K562 (cell line): ENCODE measurements at regions not wholly inside any gene's neighbourhood (a gene's known extent, or its start where the extent isn't known, plus 50 kb on each side); places are given as distances from the start of the nearest gene placed in this dataset.
A peak's percentile ranks its signal among the peaks of the same experiment; 100 is the strongest.

Experiments used
- ATAC-seq: fragments of 200-7000 bp; cut with Tn5 transposase; 3 replicates; pipeline ENCODE4 v1.9.1; 2020; ENCODE audit warnings: moderate library complexity
- BruUV-seq: library from RNA; stranded (reverse); fragments of 400-500 nt; replicated peaks from 2 replicates; lab custom pipeline; 2021; lab: Mats Ljungman, UMichigan
- CTCF ChIA-PET: fragments of 300-600 bp; formaldehyde crosslinking; extraction: SDS; loops from one replicate; lab custom pipeline; 2021; ENCODE audit warnings: low intra/inter-chr PET ratio; lab: Yijun Ruan, JAX
- POLR2A ChIA-PET: fragments of 300-600, 350-650 bp; sonication (Branson Sonifier 250); formaldehyde crosslinking; extraction: SDS; loops from one replicate; lab custom pipeline; 2021; ENCODE audit warnings: antibody characterized with exemption, inconsistent platforms; lab: Yijun Ruan, JAX
- DNase-seq, 4 experiments: peaks; one replicate each; pipeline versions ENCODE4 v3.0.0 to v3.0.0-alpha.2; 2011 to 2018; ENCODE audit warnings: low spot score in 3 of 4, mixed read lengths in 3 of 4; ENCODE audit errors: extremely low read depth in 1 of 4
- FAIRE-seq: peaks from 2 replicates; lab custom pipeline; 2011; peaks lifted over from hg19 to GRCh38; lab: Jason Lieb, UNC
- H2AFZ ChIP-seq: 2 replicates; pipeline ENCODE4 v1.6.0; 2011; ENCODE audit warnings: low read depth, low read length, control low read depth, inconsistent platforms
- H3K27ac ChIP-seq: fragments of 200-600 bp; 3 replicates; pipeline ENCODE4 v1.8.0; 2011; ENCODE audit warnings: low read depth, mild to moderate bottlenecking, control low read depth, inconsistent platforms, low read length, moderate library complexity, mixed read lengths; ENCODE audit errors: extremely low read depth
- H3K27me3 ChIP-seq, 2 experiments: fragments of 300-600 bp in 1 of 2; 2 replicates in 1 of 2; 3 replicates in 1 of 2; pipeline versions ENCODE4 v1.6.0 to v1.8.0; 2011; ENCODE audit warnings: inconsistent platforms in 2 of 2, low read length in 2 of 2, mild to moderate bottlenecking in 1 of 2, mixed read lengths in 1 of 2, moderate library complexity in 1 of 2; ENCODE audit not compliant: control insufficient read depth in 2 of 2, insufficient read depth in 2 of 2
- H3K36me3 ChIP-seq: fragments of 300-600 bp; 3 replicates; pipeline ENCODE4 v1.8.0; 2011; ENCODE audit warnings: mild to moderate bottlenecking, low read length, inconsistent platforms; ENCODE audit not compliant: control insufficient read depth, insufficient read depth
- H3K4me1 ChIP-seq, 2 experiments: fragments of 200-600 bp in 1 of 2; replicated peaks in 1 of 2; 2 replicates in 1 of 2; 3 replicates in 1 of 2; pipeline versions ENCODE4 v1.5.1 to v1.8.0; 2011; ENCODE audit warnings: inconsistent platforms in 2 of 2, low read length in 2 of 2, mild to moderate bottlenecking in 1 of 2, mixed read lengths in 1 of 2, moderate library complexity in 1 of 2; ENCODE audit not compliant: control insufficient read depth in 2 of 2, insufficient read depth in 2 of 2
- H3K4me2 ChIP-seq: 2 replicates; pipeline ENCODE4 v1.6.1; 2011; ENCODE audit warnings: low read length, control low read depth, inconsistent platforms, mixed read lengths; ENCODE audit not compliant: insufficient read depth
- H3K4me3 ChIP-seq: fragments of 200-600 bp; sonication (generic), shearing (Covaris generic); 2 replicates; pipeline ENCODE4 v1.5.1; 2016; ENCODE audit warnings: control low read depth, inconsistent platforms
- H3K79me2 ChIP-seq: fragments of 200-600 bp; 3 replicates; pipeline ENCODE4 v1.8.0; 2011; ENCODE audit warnings: low read length, inconsistent platforms; ENCODE audit not compliant: control insufficient read depth, insufficient read depth
- H3K9ac ChIP-seq, 2 experiments: 2 replicates each; pipeline versions ENCODE4 v1.6.0 to v1.6.1; 2011; ENCODE audit warnings: low read depth in 2 of 2, low read length in 2 of 2, control low read depth in 1 of 2, inconsistent platforms in 1 of 2, mild to moderate bottlenecking in 1 of 2, mixed read lengths in 1 of 2; ENCODE audit not compliant: insufficient read depth in 1 of 2
- H3K9me1 ChIP-seq: one replicate; pipeline ENCODE4 v1.6.0; 2011; ENCODE audit warnings: inconsistent platforms, mild to moderate bottlenecking, low read length, moderate library complexity; ENCODE audit not compliant: control insufficient read depth, insufficient read depth
- H3K9me3 ChIP-seq: replicated peaks from 2 replicates; pipeline ENCODE4 v1.5.1; 2011; ENCODE audit warnings: low read depth, low read length, inconsistent platforms; ENCODE audit not compliant: control insufficient read depth, insufficient read depth
- H4K20me1 ChIP-seq: replicated peaks from 2 replicates; pipeline ENCODE4 v1.6.1; 2011; ENCODE audit warnings: low read length, inconsistent platforms, mixed read lengths; ENCODE audit not compliant: control insufficient read depth, insufficient read depth
- C11orf30 ChIP-seq: fragments of 450-650 bp; IDR thresholded peaks from 2 replicates; pipeline ENCODE4 v1.6.1; 2016; ENCODE audit warnings: low read depth, mild to moderate bottlenecking
- CTBP1 ChIP-seq: fragments of 450-650 bp; IDR thresholded peaks from 2 replicates; pipeline ENCODE4 v1.6.1; 2016; ENCODE audit warnings: borderline replicate concordance
- FOXK2 ChIP-seq, 2 experiments: fragments of 450-650 bp; IDR thresholded peaks in 1 of 2; conservative IDR thresholded peaks in 1 of 2; 2 replicates each; pipeline ENCODE4 v1.6.1; 2016; ENCODE audit warnings: low read depth in 2 of 2, mild to moderate bottlenecking in 1 of 2
- GATAD2A ChIP-seq: fragments of 450-650 bp; IDR thresholded peaks from 2 replicates; pipeline ENCODE4 v1.6.1; 2017
- MAFF ChIP-seq: IDR thresholded peaks from 2 replicates; pipeline ENCODE4 v1.6.1; 2012; ENCODE audit warnings: low read length, improper control_type of control experiment
- MAFG ChIP-seq: fragments of 450-650 bp; conservative IDR thresholded peaks from 2 replicates; pipeline ENCODE4 v1.6.1; 2016; ENCODE audit warnings: missing genetic modification characterization, missing compliant biosample characterization
- MAFK ChIP-seq: IDR thresholded peaks from 2 replicates; pipeline ENCODE4 v1.6.1; 2011; ENCODE audit warnings: low read length, improper control_type of control experiment
- SREBF2 ChIP-seq: sonication (generic); formaldehyde crosslinking; IDR thresholded peaks from 2 replicates; pipeline ENCODE4 v1.4.0; 2020; ENCODE audit warnings: mild to moderate bottlenecking, missing genetic modification reagents
- TAF7 ChIP-seq: fragments of 450-650 bp; IDR thresholded peaks from 2 replicates; pipeline ENCODE4 v1.6.1; 2016; ENCODE audit warnings: missing genetic modification characterization, missing compliant biosample characterization
- ZNF316 ChIP-seq: fragments of 450-650 bp; IDR thresholded peaks from 2 replicates; pipeline ENCODE4 v1.6.1; 2016
- whole genome bisulfite sequencing: fragments of 100-300 bp; shearing (Covaris generic); methylation state at CpG from one replicate; pipeline ENCODE4 v1.1.6; 2016; ENCODE audit warnings: low coverage, mixed read lengths; ENCODE audit not compliant: insufficient coverage; ENCODE audit errors: missing lambda C conversion rate; 5-methylcytosine and 5-hydroxymethylcytosine counted together
- in situ Hi-C: fragments of 300-500 bp; cut with MboI; formaldehyde crosslinking; loops from 4 replicates; pipeline ENCODE4 v1.15.0; 2018; ENCODE audit warnings: inconsistent platforms, mixed read lengths
- intact Hi-C: fragments of 100-400 bp; cut with micrococcal nuclease; formaldehyde crosslinking; loops from 2 replicates; pipeline ENCODE4 v1.14.2; 2022

DNA sequence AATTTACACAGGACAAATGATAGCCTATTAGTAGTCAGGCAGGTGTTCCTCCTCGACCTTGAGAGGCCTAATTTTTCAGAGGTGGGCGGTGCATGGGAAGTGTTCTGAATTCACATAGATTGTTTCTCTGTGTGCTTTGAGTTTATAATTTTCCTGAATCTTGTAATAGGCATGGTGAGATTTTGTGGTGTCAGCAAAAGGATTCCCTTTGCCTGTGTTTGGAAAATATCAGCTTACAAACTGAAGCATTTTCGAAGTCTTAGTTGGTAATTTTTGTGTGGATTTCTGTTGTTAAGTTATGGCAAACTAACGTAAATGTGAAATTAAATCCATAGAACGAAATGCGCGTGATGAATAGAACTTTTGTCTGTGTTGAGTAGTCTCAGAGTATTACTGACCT is 194.0 kb upstream of the RBMS1 start:
- in situ Hi-C loops, result no loop called here
- peak; percentile 48 for TF ChIP-seq ZNF316
- peak; percentile 17; the same call in 1 of the 2 replicates for TF ChIP-seq C11orf30
- no peak for TF ChIP-seq GATAD2A
- TF ChIP-seq TAF7 (tag), result no peak
- 0 out of 2 replicates have a peak, but pooled peaks have one; percentile 21 for TF ChIP-seq MAFG (tag)
- no peak for TF ChIP-seq FOXK2 (conservative IDR thresholded peaks at IDR 0.05 in 1 of 2, IDR thresholded peaks at IDR 0.05 in 1 of 2; ENCODE audit: low read depth in 2 of 2)
- no peak for TF ChIP-seq SREBF2 (CRISPR knock-in tag)
- TF ChIP-seq CTBP1, result no peak
- peak; percentile 37; the same call in 1 of the 2 replicates for TF ChIP-seq MAFK
- peak; percentile 52 for TF ChIP-seq MAFF
- TF ChIP-seq, all 486 proteins: peak for 5
- no peak overlapping the region for H3K4me3 ChIP-seq
- H2AFZ ChIP-seq, result no peak overlapping the region
- H3K4me2 ChIP-seq, result no peak overlapping the region
- POLR2A ChIA-PET, result no interaction called here
- FAIRE-seq (no peak), ATAC-seq (no peak), DNase-seq (no peak)
- no peaks in the 10 kb centered on the region for H3K27me3 ChIP-seq
- H3K9me3 ChIP-seq, result no peaks in the 10 kb centered on the region; the same call in none of the 2 replicates
- intact Hi-C loops, result no loop called here
- H4K20me1 ChIP-seq, result no peaks in the 10 kb centered on the region
- H3K9me1 ChIP-seq, result no peaks in the 10 kb centered on the region
- H3K9ac ChIP-seq, result no peak overlapping the region
- CTCF ChIA-PET, result no interaction called here
- WGBS, result 1% methylated on average over 7 of the region's 7 CpGs
- no peaks in the 10 kb centered on the region for H3K79me2 ChIP-seq
- H3K27ac ChIP-seq, result no peak overlapping the region
- no TSS peak for BruUV-seq
- no peaks in the 10 kb centered on the region for H3K4me1 ChIP-seq
- H3K36me3 ChIP-seq, result no peaks in the 10 kb centered on the region
